Lung microvascular endothelial cell (primary cell): ENCODE measurements at regions not wholly inside any gene's neighbourhood (a gene's known extent, or its start where the extent isn't known, plus 50 kb on each side); places are given as distances from the start of the nearest gene placed in this dataset.

Experiments used
- DNase-seq, 2 donors: peaks; one replicate each; pipeline versions ENCODE4 v3.0.0 to v3.0.0-alpha.2; 2010; ENCODE audit warnings: low read depth in 2 of 2

DNA sequence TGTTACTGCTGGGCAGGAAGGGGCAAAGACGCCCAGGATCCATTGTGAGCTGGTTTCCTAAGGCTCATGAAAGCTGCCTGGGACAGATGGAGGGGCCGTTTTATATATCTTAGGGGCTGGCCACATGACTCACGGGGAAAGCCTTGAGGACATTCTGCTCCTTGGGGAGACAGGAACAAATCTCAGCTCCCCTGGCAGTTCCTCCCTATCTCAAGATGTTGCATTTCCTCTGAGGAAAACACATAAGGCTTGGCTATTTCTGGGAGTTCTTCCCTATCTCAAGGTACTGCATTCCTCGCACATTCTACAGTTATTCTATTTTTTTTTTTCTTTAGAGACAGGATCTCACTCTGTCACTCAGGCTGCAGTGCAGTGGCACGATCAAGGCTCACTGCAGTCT is 804.6 kb upstream of the TENM3 start:
- DNase-seq: no peak

DNA sequence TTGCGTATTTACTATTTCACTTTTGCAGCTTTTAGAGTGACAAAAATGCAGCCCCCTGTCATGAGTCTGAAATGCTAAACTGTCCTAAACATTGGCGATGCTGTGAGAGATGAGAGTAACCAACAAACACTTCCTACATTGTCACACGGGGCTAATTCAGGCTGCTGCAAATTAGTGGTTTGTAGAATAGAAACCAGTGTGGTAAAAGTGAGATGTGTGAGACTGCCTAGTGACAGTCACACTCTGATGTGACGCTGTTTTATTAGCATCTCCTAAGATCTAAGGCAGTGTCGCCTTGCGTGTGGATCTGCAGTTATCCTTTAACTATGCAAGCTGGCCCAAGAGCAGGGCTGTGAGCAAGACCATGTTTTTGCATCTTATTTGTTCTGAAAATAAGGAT is 800.2 kb upstream of the TENM3 start:
- no peak for DNase-seq

DNA sequence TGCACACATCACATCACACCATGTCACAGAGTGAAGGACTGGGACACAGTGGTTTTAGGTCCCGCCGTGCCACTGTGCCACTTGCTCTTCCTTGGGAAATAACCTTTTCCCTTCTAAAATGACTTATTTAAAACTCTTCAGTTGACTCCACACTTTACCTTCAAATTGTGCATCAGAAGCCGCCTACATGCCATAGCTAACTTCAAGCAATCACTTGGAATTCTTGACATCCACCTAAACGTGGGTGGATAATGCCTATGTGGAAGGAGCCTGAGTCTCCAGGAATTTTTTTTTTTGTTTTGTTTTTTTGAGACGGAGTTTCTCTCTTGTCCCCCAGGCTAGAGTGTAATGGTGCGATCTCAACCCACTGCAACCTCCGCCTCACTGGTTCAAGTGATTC is 777.4 kb upstream of the TENM3 start:
- no peak for DNase-seq

DNA sequence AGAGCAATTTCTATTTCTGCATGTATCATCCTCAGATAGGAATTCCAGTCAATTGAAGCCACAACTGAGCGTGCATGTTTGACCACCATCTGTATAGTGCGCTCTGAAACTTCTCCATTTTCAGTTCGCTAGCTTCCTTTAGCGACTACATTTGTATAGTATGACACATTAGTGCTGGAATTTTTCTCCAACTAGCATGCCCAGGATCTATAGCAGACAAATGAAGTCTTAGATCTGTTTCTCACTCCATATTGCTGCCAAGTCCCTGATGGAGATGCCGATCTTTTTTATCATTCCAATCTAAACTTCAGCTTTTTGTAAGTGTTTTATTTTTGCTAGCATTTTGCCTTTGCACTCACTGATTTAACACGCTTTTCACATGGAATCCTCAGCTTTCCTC is 774.8 kb upstream of the TENM3 start:
- DNase-seq: no peak

DNA sequence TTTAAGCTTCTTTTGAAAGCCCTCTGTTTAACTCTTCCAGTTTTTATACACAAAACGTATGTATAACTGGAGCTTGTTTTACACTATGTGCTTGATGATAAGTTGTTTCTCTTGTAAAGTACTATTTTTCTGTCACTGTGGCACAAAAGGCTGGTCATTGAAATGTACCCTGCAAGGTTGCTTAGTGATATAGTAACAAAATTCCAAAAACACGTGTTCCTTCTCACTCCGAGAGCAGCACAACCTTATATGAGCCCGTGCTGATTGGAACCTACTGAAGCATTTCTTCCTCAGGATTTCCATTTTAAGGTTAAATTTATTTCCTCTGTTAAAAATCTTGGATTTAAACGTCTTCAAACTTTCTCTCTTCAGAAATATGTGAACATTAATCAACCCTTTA is 772.9 kb upstream of the TENM3 start:
- DNase-seq: no peak

DNA sequence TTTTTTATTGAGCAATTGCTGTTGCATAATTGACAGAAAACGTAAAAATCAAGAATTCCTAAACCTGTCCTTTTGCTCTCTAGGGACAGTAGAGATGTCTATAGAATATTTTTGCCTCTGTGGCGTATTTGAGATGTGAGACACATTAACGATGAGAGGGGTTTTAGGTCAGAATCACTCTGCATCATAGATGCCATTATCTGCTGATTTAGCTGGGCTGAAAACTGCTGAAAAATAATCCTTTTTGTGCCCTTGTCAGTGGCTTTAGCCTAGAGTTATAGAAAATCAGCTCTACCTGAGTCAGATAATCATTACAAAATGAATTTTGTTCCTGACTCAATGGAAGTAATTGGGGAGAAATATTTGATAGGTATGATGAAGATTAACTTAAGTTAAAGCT is 767.8 kb upstream of the TENM3 start:
- DNase-seq: no peak

DNA sequence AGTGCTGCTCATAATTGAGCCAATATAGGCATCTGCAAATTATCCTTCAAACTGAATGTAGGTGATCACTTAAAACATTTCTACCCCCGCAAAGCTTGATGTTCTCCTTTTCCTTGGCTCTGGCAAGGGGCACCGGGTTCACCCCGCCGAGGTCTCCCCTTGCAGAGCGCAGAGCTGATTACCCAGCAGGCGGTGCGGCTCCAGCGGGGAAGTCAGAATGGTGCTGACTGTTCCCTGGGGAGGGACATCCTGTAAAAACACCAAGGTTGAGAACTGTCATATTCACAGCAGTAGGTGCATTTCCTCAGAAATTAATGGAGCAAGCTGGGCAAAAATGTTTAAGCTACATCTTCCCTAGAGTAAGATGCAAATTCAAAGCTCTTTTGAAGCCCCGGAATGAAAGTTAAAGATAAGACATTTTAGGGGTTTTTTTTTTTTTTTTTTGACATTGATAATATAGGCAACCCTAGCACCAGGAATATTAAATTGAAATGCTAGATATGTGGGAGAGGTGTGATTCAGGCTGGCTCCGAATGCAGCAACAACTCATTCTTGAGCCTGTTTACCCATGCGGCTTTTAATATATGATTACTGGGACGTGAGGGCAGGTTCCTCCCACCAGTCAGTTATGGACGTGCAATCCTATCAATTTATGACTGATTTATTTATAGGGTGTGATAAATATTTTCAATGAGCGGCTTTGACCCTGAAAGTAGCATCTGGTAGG is 767.3 kb upstream of the TENM3 start:
- no peak for DNase-seq

DNA sequence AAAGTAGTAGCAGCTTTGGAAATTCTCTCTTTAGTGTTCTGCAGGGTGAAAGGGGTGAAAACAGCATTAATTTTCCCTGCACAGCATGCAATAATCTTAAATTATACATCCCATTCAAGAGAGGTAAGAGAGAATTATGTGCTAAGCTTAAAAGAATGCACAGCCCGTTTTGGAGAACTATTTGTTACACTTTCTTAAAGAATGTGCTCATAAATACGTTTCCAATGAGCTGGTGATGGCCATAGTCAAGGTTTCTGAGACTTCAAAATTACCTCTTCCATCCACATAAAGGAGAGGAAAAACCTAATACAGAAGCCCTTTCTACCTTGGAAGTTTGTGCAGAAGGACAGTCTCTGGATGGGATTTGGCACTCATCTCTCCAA is 766.7 kb upstream of the TENM3 start:
- no peak for DNase-seq

DNA sequence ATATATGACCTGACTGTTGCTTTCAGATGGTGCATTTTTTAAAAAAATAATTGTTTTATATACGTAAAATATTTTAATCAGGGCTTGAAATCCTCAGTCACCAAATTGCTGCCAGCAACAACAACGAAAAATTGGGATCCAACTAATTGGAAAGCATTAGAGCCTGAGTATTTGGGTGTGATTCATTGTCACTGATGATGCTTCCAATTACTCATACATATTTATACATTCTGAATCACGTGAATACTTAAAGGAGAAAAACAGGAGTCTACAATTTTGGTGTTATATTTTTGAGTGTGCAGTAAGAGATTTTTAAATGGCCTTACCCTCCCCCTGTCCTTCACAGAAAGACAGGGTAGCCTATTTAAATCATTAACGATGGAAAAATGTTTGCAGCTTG is 765.6 kb upstream of the TENM3 start:
- DNase-seq: no peak

DNA sequence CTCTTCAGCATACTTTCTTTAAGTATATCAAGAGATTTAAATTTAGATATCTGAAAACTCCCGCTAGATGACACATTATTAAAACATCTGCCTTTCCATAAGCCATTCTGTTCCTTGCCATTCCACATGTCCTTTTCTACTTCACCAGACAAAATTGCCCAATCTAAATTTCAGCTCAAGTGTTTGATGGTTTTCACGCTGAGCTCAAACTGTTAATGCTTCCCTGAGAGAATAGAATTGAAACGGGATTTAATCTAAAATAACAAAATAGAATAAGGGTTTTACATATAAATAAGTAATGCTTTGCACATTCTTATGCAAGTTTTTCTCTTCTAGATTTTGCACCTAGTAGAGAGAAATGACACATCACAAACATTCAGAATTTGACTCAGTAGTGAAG is 764.5 kb upstream of the TENM3 start:
- DNase-seq: no peak

DNA sequence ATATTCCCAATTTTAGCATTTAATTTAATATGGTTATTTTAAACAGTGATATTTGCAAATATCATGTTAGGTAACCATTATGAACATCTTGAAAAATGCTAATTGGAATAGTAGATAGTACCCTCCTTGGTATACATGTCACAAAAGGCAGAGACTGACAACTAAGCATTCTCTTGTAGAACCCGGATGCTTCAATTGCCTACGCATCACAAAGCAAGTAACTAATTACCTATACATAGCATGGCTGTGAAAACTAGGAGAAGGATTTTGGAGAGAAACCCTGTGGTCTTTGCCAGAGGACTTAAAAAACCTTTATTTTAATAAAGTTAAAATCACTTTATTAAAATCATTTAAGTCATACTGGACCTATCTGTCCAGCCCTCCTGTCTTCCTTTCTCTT is 764.1 kb upstream of the TENM3 start:
- no peak for DNase-seq

DNA sequence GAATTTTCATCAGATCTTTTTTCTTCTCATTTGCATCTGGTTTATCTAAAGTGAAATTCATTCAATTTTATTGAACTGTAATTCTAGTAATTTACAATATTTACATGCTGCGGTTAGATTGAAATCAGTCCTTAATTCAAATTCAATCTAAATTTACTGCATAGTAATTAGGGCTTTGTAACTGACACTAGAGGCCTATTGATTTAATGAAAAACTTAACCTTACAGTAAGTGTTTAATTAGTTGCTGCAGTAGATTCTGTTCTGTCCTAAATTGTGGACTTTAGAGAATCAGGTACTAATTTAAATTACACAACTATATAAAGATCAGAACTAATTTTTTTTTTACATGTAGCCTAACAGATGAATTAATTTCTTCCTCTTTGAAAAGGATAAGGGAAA is 758.8 kb upstream of the TENM3 start:
- DNase-seq: no peak

DNA sequence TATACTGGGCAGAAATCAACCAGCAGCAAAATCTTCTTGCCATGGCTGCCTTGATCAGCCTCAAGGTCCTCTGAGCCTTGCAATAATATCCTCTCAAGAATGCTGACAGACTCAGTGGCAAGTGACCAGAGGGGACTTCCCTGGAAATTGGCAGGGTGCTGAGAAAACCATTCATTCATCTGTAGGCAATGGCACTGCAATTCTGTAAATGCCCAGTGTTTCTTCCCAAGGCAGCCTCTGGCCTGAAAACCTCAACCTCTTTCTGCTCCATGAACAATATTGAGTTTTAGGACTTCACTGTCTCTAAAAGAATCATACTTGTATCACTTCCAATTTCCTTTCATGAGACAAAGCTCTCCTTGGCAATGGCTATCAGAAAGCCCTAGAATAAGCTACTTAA is 754.3 kb upstream of the TENM3 start:
- no peak for DNase-seq

DNA sequence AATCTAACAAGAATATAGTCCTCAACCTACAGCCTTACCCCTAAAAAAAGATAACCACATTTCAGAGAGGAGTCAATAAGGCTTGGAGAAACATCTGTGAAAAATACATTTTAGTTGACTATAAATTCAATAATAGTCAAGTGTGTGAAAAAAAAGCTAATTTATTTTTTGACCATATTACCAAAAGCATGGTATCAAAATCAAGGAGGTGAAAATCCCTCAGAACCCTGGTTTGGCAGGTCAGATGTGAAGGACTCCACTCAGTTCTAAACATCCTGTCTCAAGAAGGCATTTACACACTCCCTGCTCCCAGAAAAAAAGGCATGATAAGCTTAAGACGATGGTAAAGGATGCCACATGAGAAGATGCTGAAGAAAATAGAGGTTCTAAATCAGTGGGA is 745.1 kb upstream of the TENM3 start:
- no peak for DNase-seq

DNA sequence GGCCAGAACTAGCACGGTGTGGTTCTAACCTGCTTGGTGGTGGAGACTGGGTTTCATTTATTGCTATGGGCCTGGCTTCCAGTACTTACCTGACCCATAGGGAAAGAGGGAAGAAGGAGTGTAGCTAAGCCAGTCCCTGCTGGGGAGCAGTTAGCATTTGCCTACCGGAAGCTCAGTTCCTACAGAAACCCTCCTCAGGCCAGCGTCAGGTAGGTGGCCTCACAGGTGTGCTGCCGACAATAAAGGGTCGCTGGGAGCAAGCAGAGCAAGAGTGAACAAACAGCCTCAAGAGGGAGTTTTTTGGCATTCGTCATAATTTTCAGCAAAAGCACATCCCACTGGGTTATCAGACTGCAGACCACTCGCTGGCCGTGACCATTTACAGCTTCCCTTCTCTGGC is 740.6 kb upstream of the TENM3 start:
- DNase-seq: no peak

DNA sequence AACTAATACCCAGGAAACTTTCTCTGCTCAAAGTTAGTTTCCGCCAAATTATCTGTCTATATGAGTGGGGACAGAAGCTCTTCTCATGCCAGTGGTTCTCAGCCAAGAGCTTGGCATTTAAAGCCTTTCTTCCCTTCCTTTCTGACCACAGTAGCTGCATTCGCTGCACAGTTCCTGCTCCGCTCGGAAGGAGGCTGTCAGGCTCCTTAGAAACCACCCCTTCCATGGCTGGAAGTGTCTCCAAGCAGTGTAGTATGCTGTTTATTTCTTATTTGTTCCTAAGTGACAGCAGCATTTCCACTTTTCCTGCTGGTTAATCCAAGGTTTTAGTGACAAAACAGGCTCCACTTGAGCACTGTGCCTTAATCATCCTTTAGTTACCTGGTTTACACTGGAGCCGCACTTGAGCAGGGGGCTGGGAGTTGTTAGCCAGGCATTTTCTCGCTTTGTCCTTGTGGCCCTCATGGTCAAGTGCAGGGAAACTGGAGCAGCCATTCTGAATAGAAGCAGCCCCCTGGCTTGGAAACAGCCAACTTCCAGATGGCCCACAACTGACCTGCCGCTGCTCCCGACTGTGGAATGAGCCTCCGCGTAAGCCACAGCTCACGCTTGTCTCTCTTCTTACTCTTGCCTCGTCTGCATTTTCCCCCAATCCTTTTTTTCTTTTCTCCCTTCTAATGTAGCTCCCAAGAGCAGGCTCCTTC is 739.4 kb upstream of the TENM3 start:
- no peak for DNase-seq

DNA sequence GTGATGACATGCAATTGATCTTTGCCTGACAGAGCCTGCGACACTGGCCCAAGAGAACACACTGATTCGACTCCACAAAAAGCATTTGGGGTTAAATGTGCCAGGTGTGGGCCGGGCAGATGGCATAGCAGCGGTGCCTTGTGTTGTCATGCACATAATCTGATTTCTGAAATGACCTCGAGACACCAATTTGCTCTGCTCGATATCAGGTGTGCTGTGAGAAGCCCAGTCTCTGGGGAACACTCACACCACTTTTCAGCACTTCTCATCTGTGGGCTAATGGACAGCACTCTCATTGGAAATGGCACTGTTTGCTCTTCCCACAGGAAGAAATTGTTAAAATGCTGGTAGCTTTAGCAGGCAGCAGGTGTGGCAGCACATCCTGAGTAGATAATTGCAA is 738.3 kb upstream of the TENM3 start:
- DNase-seq: no peak

DNA sequence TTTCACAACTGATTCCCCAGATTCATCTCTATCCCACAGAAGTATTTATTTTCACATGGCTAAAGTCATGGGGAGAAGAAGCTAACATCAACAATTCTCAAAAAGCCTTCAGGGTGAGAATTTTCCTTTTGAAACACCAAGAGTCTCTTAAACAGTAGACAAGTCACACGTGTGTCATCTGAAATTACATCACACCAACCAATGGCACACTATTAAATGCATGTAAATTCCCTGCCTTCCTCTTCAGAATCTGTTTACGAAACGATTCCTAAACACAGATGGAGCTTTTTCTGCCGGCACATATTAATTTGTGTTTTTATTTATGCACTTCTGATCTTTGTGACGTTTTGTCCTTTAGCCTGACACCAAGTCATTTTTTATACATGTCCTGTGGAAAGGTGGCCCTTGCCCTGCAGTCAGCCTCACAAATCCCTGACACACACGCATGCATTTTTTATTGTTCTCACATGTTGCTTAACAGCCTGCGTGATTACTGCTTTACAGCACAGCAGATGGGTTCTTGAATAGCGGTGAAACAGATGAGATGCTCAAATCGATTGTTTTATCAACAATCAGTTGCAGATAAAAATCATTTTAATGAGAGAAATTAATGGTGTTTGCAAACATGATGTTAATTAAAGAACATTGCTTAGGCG is 735.9 kb upstream of the TENM3 start:
- no peak for DNase-seq

DNA sequence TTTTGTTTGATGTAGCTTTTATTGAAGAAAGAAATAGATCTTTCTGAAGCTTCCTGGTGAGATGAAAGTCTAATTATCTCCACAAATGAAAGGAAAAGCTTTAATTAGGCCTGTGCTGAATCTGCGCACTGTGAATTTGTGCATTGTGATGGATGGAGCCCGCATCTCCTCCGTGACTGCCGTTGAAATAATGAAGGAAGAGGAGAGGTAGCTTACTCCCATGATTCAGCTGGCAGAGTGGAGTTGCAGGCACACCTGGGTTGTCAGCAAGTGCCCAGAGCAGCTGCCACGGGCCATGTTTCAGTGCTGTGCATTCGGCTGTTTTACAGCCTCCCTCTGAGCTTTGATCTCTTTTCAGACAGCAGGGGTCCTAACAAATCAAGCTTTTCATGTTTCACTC is 735.3 kb upstream of the TENM3 start:
- DNase-seq: no peak

DNA sequence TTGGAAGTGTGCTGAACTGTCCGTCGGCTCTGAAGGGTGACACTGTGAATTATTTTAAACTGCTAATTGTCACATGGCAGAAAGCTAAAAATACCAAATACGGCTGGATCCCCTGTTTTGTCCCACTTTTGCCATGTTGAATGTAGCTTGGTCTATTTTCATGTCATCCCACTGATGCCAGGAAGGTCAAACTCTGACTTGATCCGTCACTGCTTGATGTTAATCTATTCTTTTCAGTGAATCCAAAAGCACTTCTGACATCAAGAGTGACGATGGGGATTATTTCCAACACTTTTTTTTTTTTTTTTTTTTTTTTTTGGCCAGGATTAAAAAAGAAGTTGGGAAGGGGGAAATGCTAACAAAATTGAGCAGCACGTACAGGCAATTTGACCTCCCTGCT is 734.6 kb upstream of the TENM3 start:
- DNase-seq: no peak

DNA sequence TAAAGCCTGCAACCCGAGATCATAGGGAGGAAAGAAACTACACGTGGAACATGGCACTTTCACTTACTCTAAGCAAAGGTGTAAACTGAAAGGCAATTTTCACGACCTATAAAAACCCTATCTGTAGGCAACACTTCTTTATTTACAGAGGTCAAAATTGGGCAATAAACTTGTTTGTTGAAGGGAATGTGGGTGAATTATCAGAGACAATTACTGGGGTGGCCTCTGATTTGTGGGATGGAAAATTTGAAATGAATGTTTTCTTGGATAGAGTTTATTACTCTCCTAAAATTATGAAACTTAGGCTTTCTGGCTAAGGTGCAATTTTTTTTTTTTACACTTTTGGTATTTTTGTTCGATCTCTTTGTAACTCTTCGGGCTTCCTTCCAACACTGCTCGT is 734.1 kb upstream of the TENM3 start:
- no peak for DNase-seq

DNA sequence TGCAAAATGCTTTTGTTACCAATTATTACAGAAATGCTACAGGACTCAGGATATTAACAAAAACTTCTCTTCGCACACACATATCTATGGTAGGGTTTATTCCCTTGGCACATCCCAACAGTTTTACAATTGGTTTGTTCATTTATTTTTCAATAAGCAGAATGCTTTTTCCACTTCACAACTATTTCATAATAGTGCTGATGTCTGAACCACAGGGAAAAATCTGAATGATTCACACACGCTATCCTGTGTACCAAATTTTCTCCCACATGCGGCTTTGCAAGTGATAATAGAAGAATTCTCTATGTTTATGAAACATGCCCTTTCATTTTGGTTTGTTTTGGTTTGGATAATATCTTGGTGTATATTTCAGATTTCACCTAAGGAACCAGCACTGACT is 725.7 kb upstream of the TENM3 start:
- no peak for DNase-seq

DNA sequence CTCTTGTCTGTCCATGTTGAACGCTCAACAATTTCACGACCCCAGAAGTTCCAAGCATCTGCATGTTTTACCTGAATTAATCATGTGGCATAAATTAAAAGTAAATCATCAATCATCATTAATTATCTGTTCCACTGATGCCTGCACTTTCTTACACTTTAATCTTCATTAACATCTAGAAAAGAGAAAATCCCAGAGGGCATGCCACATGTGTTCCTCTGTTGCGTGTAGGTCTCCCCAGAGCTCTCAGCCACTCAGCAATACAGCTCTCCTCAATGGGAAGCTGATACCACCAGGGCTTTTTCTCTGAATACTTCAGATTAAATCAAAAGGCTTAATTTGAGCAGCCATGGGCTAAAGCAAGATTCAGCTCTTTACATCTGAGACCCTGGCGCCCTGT is 722.4 kb upstream of the TENM3 start:
- no peak for DNase-seq
